GM12891 (cell line): ENCODE measurements at regions not wholly inside any gene's neighbourhood (a gene's known extent, or its start where the extent isn't known, plus 50 kb on each side); places are given as distances from the start of the nearest gene placed in this dataset.

Experiments
- POLR2A ChIP-seq: IDR thresholded peaks from 2 replicates; pipeline ENCODE4 v1.6.1; 2011; ENCODE audit warnings: low read depth, low read length, control low read depth
- POLR2AphosphoS5 ChIP-seq: IDR thresholded peaks from 2 replicates; pipeline ENCODE4 v1.6.1; 2011; ENCODE audit warnings: low read depth, low read length, control low read depth
- POU2F2 ChIP-seq: IDR thresholded peaks from 2 replicates; pipeline ENCODE4 v1.6.1; 2011; ENCODE audit warnings: low read depth, mild to moderate bottlenecking, control low read depth, low read length, moderate library complexity
- SPI1 ChIP-seq: IDR thresholded peaks from 2 replicates; pipeline ENCODE4 v1.6.1; 2011; ENCODE audit warnings: low read depth, low read length, control low read depth
- TAF1 ChIP-seq: IDR thresholded peaks from 2 replicates; pipeline ENCODE4 v1.6.1; 2011; ENCODE audit warnings: low read depth, low read length, control low read depth

DNA sequence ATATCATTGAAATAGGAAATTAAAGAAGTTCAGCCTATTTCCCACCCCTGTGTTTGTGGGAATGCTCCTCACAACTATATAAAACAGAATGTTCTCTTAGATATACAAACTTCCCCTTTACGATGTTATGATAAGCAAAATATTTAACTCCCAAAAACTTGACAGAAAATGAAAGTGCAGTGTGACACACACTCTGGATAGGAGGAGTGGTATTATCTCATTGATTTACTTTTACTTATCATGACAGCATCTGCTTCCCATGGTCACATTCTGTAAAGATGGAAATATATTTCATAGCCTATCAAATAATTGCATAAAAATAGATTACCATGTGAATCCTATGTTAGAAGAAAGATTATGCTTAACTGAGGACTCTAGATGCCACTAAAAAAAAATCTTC lies 96.6 kb upstream of the STK17B start:
- no peak for TF ChIP-seq POLR2A
- no peak for TF ChIP-seq POLR2AphosphoS5
- no peak for TF ChIP-seq TAF1
- no peak for TF ChIP-seq SPI1
- no peak for TF ChIP-seq POU2F2
